ENCODE measurements at regions not wholly inside any gene's neighbourhood (a gene's known extent, or its start where the extent isn't known, plus 50 kb on each side); places are given as distances from the start of the nearest gene placed in this dataset.

DNA sequence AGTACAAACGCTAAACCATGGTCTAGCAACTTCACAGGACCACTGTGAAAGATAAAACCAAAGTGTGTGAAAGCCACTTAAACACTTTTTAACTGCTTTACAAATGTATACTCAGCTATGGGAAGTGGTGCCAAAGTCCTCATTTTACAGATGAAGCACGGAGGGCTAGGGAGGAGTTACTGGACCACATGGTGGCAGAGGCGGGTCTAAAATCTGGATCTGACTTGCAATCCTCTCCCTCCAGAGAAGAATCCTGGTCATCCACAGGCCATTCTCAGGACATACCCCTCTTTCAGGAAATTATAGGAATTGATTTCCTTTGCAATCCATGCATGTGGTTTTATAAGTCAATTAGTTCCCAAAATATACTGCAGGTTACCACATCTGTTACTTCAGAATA is 84.6 kb upstream of the GYPC start:
- no peaks in the 10 kb centered on the region for H3K9me3 ChIP-seq (ENCODE audit: control insufficient read depth in 2 of 3, insufficient read depth in 1 of 3, low read length in 3 of 3)
- DNase-seq, result peak in 2 of 5 donors; percentile 8 to 17
- intact Hi-C loops (cut with DNase I), result no loop called here
- no peaks in the 10 kb centered on the region for H3K36me3 ChIP-seq (ENCODE audit: control insufficient read depth in 2 of 3, insufficient read depth in 3 of 3, low read length in 3 of 3)
- H3K9ac ChIP-seq (ENCODE audit: low read length in 3 of 3), result no peak overlapping the region
- no peaks in the 10 kb centered on the region for H3K27me3 ChIP-seq (ENCODE audit: control insufficient read depth, insufficient read depth, low read length)
- TF ChIP-seq, protein P1, sequence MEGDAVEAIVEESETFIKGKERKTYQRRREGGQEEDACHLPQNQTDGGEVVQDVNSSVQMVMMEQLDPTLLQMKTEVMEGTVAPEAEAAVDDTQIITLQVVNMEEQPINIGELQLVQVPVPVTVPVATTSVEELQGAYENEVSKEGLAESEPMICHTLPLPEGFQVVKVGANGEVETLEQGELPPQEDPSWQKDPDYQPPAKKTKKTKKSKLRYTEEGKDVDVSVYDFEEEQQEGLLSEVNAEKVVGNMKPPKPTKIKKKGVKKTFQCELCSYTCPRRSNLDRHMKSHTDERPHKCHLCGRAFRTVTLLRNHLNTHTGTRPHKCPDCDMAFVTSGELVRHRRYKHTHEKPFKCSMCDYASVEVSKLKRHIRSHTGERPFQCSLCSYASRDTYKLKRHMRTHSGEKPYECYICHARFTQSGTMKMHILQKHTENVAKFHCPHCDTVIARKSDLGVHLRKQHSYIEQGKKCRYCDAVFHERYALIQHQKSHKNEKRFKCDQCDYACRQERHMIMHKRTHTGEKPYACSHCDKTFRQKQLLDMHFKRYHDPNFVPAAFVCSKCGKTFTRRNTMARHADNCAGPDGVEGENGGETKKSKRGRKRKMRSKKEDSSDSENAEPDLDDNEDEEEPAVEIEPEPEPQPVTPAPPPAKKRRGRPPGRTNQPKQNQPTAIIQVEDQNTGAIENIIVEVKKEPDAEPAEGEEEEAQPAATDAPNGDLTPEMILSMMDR (IDR thresholded peaks at IDR 0.05; ENCODE audit: borderline replicate concordance, extremely low read depth, insufficient read depth), result no peak
- no peaks in the 10 kb centered on the region for H3K4me1 ChIP-seq (ENCODE audit: control insufficient read depth in 2 of 3, insufficient read depth in 2 of 3, low read depth in 1 of 3, low read length in 3 of 3)
- H3K27ac ChIP-seq (ENCODE audit: low read depth in 2 of 2, low read length in 2 of 2), result no peak overlapping the region
- FAIRE-seq, result no peak
- H3K4me3 ChIP-seq (ENCODE audit: low read length in 3 of 3), result no peak overlapping the region

DNA sequence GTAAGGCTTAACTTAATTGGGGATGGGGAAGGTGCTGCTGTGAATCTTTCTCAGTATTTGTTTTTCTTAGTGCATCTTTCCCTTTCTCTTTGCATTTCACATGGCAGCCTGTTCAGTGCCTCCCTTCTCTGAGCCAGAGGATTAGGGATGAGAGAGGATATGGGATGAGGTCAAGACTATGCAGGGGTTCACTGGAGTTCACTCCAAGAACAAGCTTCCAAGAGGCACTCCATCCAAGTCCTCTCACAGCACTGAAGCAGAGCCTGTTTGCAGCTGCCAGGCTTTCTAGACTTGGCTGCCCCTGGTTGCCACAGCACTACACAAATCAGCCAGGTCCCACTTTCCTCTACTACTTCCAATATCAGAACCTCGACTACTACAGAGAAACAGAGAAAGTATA is 80.3 kb upstream of the GYPC start:
- H3K4me3 ChIP-seq (ENCODE audit: low read length in 3 of 3), result no peak overlapping the region
- H3K36me3 ChIP-seq (ENCODE audit: control insufficient read depth in 2 of 3, insufficient read depth in 3 of 3, low read length in 3 of 3), result no peaks in the 10 kb centered on the region
- no peak for DNase-seq
- TF ChIP-seq, protein P1 (IDR thresholded peaks at IDR 0.05; ENCODE audit: borderline replicate concordance, extremely low read depth, insufficient read depth), result no peak
- no peak for FAIRE-seq
- no peaks in the 10 kb centered on the region for H3K4me1 ChIP-seq (ENCODE audit: control insufficient read depth in 2 of 3, insufficient read depth in 2 of 3, low read depth in 1 of 3, low read length in 3 of 3)
- no peaks in the 10 kb centered on the region for H3K27me3 ChIP-seq (ENCODE audit: control insufficient read depth, insufficient read depth, low read length)
- no peak overlapping the region for H3K27ac ChIP-seq (ENCODE audit: low read depth in 2 of 2, low read length in 2 of 2)
- H3K9ac ChIP-seq (ENCODE audit: low read length in 3 of 3), result no peak overlapping the region
- intact Hi-C loops (cut with DNase I), result no loop called here
- H3K9me3 ChIP-seq (ENCODE audit: control insufficient read depth in 2 of 3, insufficient read depth in 1 of 3, low read length in 3 of 3), result no peaks in the 10 kb centered on the region

DNA sequence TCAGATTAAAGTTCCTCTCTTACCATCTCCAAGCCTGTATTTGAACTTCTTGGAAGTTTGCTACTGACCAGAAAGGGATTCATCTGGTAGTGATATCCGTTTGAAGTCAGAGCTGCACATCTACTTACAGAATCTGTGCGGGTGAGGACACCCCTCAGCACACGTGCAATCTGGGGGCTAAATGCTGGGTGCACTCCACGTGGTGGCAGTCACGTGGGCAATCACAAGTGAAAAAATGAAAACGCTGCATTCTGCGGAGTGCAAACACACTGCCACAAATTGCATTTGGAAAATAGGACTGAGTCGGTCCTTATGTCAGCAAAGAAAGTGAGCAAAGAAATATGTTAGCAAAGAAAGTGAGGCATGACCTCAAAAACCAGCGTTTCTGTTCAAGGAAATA is 76.1 kb upstream of the GYPC start:
- no peaks in the 10 kb centered on the region for H3K36me3 ChIP-seq (ENCODE audit: control insufficient read depth in 2 of 3, insufficient read depth in 3 of 3, low read length in 3 of 3)
- H3K9me3 ChIP-seq (ENCODE audit: control insufficient read depth in 2 of 3, insufficient read depth in 1 of 3, low read length in 3 of 3), result no peaks in the 10 kb centered on the region
- H3K27ac ChIP-seq (ENCODE audit: low read depth in 2 of 2, low read length in 2 of 2), result no peak overlapping the region
- intact Hi-C loops (cut with DNase I), result no loop called here
- H3K4me1 ChIP-seq (ENCODE audit: control insufficient read depth in 2 of 3, insufficient read depth in 2 of 3, low read depth in 1 of 3, low read length in 3 of 3), result no peaks in the 10 kb centered on the region
- H3K4me3 ChIP-seq (ENCODE audit: low read length in 3 of 3), result no peak overlapping the region
- FAIRE-seq (no peak), DNase-seq (no peak)
- no peaks in the 10 kb centered on the region for H3K27me3 ChIP-seq (ENCODE audit: control insufficient read depth, insufficient read depth, low read length)
- H3K9ac ChIP-seq (ENCODE audit: low read length in 3 of 3), result no peak overlapping the region
- TF ChIP-seq, protein P1 (IDR thresholded peaks at IDR 0.05; ENCODE audit: borderline replicate concordance, extremely low read depth, insufficient read depth), result no peak

DNA sequence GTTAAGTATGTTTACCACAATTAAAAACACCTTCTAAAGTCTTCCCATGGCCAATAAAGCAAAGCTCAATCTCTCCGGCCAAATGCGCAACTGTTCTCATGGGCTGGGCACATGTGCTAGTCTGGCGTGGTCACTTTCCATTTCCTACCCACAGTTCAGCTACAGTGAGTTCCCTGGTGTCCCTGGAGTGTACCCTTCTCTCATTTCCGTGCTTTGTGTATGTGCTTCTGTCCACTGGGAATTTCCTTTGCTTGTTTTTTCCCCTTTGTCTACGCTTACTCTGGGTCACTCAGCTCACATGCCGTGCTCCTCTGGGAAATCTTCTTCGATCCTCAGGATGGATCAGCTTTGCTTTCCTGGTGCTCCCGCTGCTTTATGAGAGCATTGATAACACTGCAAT is 69.6 kb upstream of the GYPC start:
- Histone ChIP-seq H3K27me3 (ENCODE audit: control insufficient read depth, insufficient read depth, low read length) (no peaks in the 10 kb centered on the region), H3K27ac (ENCODE audit: low read depth in 2 of 2, low read length in 2 of 2) (peak overlapping the region in 1 of 2 donors; percentile 57), H3K9me3 (ENCODE audit: control insufficient read depth in 2 of 3, insufficient read depth in 1 of 3, low read length in 3 of 3) (no peaks in the 10 kb centered on the region), H3K4me3 (ENCODE audit: low read length in 3 of 3) (no peak overlapping the region), H3K36me3 (ENCODE audit: control insufficient read depth in 2 of 3, insufficient read depth in 3 of 3, low read length in 3 of 3) (no peaks in the 10 kb centered on the region), H3K4me1 (ENCODE audit: control insufficient read depth in 2 of 3, insufficient read depth in 2 of 3, low read depth in 1 of 3, low read length in 3 of 3) (no peaks in the 10 kb centered on the region), H3K9ac (ENCODE audit: low read length in 3 of 3) (no peak overlapping the region)
- FAIRE-seq, result no peak
- intact Hi-C loops (cut with DNase I), result no loop called here
- TF ChIP-seq, protein P1 (IDR thresholded peaks at IDR 0.05; ENCODE audit: borderline replicate concordance, extremely low read depth, insufficient read depth), result no peak
- peak in 1 of 5 donors; percentile 13 for DNase-seq
